ENCODE measurements at regions not wholly inside any gene's neighbourhood (a gene's known extent, or its start where the extent isn't known, plus 50 kb on each side); places are given as distances from the start of the nearest gene placed in this dataset.

DNA sequence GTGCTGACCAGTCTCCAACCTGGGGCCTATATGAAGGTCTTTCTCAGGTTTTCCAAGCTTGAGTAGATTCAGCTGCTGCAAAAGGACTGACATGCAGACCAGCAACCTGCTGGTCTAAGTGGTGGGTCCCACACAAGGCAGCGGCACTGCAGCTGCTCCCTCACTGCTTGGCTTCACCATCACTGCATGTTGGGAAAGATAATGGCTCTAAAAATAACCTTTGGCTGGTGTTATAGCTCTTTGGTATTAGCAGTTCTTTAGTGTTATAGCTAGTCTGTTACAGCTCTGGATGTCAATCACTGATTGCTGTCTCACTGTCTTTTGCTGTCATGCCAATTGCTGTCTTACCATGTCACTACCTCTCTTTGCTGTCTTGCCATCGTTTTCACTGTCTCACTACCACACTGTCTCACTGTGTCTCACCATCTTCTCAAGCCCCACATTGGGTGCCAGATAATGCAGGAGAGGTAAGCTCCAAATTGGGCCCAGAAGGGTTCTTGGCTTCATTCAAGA is 726.4 kb downstream of the TENT5A start:
- TF ChIP-seq EZH2 (IDR thresholded peaks at IDR 0.05), result no peak
- TF ChIP-seq POLR2AphosphoS5 (IDR thresholded peaks at IDR 0.05; ENCODE audit: borderline replicate concordance, low read depth, low read length), result no peak
